ENCODE measurements at regions not wholly inside any gene's neighbourhood (a gene's known extent, or its start where the extent isn't known, plus 50 kb on each side); places are given as distances from the start of the nearest gene placed in this dataset.

DNA sequence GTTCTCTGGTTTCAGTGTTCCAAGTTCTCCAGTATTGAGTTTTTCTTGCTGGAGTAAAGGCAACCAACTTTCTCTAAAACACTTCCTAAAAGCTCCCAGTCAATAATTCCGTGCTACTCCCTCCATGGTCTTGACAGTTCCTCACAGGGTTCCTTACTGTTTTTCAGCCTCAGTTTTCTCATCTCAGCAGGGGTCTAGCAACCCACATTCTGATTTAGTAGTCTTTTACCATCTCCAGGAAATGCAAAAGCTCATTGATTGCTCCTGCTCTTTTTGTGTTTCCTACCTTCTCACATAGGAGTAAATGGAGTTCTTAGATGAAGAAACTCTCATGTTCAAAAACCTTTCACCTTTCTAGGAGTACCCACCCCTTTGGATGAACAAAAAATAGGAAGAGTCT is 978.8 kb upstream of the POU3F3 start:
- peak; percentile 55 for DNase-seq
- Histone ChIP-seq H3K9me3 (ENCODE audit: control insufficient read depth, low read length) (no peaks in the 10 kb centered on the region), H3K4me1 (ENCODE audit: control insufficient read depth, insufficient read depth, low read length) (no peaks in the 10 kb centered on the region), H3K4me3 (ENCODE audit: low read length) (no peak overlapping the region), H3K27ac (ENCODE audit: low read depth, low read length) (no peak overlapping the region), H3K36me3 (ENCODE audit: control insufficient read depth, insufficient read depth, low read length) (no peaks in the 10 kb centered on the region), H3K9ac (ENCODE audit: extremely low read depth, low read length, poor library complexity, severe bottlenecking) (no peak overlapping the region), H3K27me3 (ENCODE audit: control insufficient read depth, insufficient read depth, low read length, poor library complexity, severe bottlenecking) (no peaks in the 10 kb centered on the region)
- H3K4me3 Mint-ChIP-seq, result no peak overlapping the region
- no peaks in the 10 kb centered on the region for H3K27me3 Mint-ChIP-seq (ENCODE audit: insufficient read depth)
- H3K4me1 Mint-ChIP-seq, result peaks cover 12% of the 10 kb centered on the region
- H3K9me3 Mint-ChIP-seq, result no peaks in the 10 kb centered on the region
- no peaks in the 10 kb centered on the region for H3K36me3 Mint-ChIP-seq (ENCODE audit: low read depth)
- 29 to 38% methylated on average over 1 of the region's 1 CpG for WGBS, 2 experiments (ENCODE audit: insufficient coverage in 1 of 2, insufficient read length in 1 of 2)
- peak overlapping the region; percentile 84 for H3K27ac Mint-ChIP-seq
- TF ChIP-seq, protein P1, sequence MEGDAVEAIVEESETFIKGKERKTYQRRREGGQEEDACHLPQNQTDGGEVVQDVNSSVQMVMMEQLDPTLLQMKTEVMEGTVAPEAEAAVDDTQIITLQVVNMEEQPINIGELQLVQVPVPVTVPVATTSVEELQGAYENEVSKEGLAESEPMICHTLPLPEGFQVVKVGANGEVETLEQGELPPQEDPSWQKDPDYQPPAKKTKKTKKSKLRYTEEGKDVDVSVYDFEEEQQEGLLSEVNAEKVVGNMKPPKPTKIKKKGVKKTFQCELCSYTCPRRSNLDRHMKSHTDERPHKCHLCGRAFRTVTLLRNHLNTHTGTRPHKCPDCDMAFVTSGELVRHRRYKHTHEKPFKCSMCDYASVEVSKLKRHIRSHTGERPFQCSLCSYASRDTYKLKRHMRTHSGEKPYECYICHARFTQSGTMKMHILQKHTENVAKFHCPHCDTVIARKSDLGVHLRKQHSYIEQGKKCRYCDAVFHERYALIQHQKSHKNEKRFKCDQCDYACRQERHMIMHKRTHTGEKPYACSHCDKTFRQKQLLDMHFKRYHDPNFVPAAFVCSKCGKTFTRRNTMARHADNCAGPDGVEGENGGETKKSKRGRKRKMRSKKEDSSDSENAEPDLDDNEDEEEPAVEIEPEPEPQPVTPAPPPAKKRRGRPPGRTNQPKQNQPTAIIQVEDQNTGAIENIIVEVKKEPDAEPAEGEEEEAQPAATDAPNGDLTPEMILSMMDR (conservative IDR thresholded peaks at IDR 0.05), result no peak

DNA sequence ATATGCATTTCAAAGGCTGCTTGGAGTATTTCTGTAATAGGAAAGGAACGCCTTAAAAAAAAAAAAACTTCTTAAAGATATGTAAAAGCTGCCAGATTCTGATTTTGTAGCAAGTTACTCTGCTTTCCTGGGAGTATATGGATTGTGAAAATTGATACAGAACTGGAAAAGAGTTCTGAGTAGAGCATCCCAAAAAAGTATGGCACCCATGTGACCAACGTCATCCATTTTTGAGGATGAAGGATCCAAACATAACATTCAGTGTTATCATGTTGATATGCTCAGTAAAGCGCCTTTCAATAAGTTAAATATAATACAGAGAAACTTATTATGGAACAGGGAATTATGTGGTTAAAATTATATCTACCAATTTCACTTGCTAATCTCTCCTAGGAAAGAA is 978.4 kb upstream of the POU3F3 start:
- no peaks in the 10 kb centered on the region for H3K27me3 Mint-ChIP-seq (ENCODE audit: insufficient read depth)
- no peaks in the 10 kb centered on the region for H3K36me3 Mint-ChIP-seq (ENCODE audit: low read depth)
- no peaks in the 10 kb centered on the region for H3K9me3 Mint-ChIP-seq
- no peaks in the 10 kb centered on the region for H3K36me3 ChIP-seq (ENCODE audit: control insufficient read depth, insufficient read depth, low read length)
- no peak overlapping the region for H3K4me3 ChIP-seq (ENCODE audit: low read length)
- no peak overlapping the region for H3K9ac ChIP-seq (ENCODE audit: extremely low read depth, low read length, poor library complexity, severe bottlenecking)
- H3K27ac Mint-ChIP-seq, result no peak overlapping the region
- no peaks in the 10 kb centered on the region for H3K4me1 ChIP-seq (ENCODE audit: control insufficient read depth, insufficient read depth, low read length)
- no peaks in the 10 kb centered on the region for H3K9me3 ChIP-seq (ENCODE audit: control insufficient read depth, low read length)
- TF ChIP-seq, protein P1 (conservative IDR thresholded peaks at IDR 0.05), result no peak
- H3K27me3 ChIP-seq (ENCODE audit: control insufficient read depth, insufficient read depth, low read length, poor library complexity, severe bottlenecking), result no peaks in the 10 kb centered on the region
- H3K27ac ChIP-seq (ENCODE audit: low read depth, low read length), result no peak overlapping the region
- peaks cover 12% of the 10 kb centered on the region for H3K4me1 Mint-ChIP-seq
- no peak for DNase-seq
- H3K4me3 Mint-ChIP-seq, result no peak overlapping the region
- 83 to 87% methylated on average over 1 to 3 of the region's 3 CpGs for WGBS, 2 experiments (ENCODE audit: insufficient coverage in 1 of 2, insufficient read length in 1 of 2)

DNA sequence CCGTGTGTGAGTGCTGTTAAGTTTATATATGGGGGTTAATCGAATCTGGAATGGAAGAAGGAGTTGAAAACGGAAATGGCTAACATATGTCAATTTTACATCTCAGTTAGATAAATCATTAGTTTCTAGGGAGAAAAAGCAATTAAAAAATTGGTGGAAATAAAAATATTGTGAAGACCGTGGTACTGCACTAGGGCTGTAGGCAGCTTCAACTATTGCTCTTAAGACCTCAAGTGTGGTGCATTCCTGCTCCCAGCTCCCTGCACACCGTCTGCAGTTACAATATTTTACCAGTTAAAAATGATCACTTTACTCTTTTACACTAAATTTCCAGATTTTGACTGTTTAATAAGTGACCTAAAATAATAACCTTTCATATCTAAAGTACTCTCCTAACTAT is 977.3 kb upstream of the POU3F3 start:
- Histone ChIP-seq H3K36me3 (ENCODE audit: control insufficient read depth, insufficient read depth, low read length) (no peaks in the 10 kb centered on the region), H3K27ac (ENCODE audit: low read depth, low read length) (no peak overlapping the region), H3K9me3 (ENCODE audit: control insufficient read depth, low read length) (no peaks in the 10 kb centered on the region), H3K9ac (ENCODE audit: extremely low read depth, low read length, poor library complexity, severe bottlenecking) (no peak overlapping the region), H3K27me3 (ENCODE audit: control insufficient read depth, insufficient read depth, low read length, poor library complexity, severe bottlenecking) (no peaks in the 10 kb centered on the region), H3K4me3 (ENCODE audit: low read length) (no peak overlapping the region), H3K4me1 (ENCODE audit: control insufficient read depth, insufficient read depth, low read length) (no peaks in the 10 kb centered on the region)
- TF ChIP-seq, protein P1 (conservative IDR thresholded peaks at IDR 0.05), result no peak
- DNase-seq, result no peak
- WGBS, 2 experiments (ENCODE audit: insufficient coverage in 1 of 2, insufficient read length in 1 of 2), result 92 to 100% methylated on average over 2 to 4 of the region's 5 CpGs
- no peaks in the 10 kb centered on the region for H3K27me3 Mint-ChIP-seq (ENCODE audit: insufficient read depth)
- peaks cover 12% of the 10 kb centered on the region for H3K4me1 Mint-ChIP-seq
- no peaks in the 10 kb centered on the region for H3K36me3 Mint-ChIP-seq (ENCODE audit: low read depth)
- no peak overlapping the region for H3K27ac Mint-ChIP-seq
- no peaks in the 10 kb centered on the region for H3K9me3 Mint-ChIP-seq
- no peak overlapping the region for H3K4me3 Mint-ChIP-seq
